ENCODE measurements at regions not wholly inside any gene's neighbourhood (a gene's known extent, or its start where the extent isn't known, plus 50 kb on each side); places are given as distances from the start of the nearest gene placed in this dataset.

GRCh38 chr2:153145470-153145978 lies 333.0 kb downstream of the RPRM start (continued):
- TF ChIP-seq REST (IDR thresholded peaks at IDR 0.05; ENCODE audit: low read depth, low read length), result no peak
- no peak for TF ChIP-seq JUND (IDR thresholded peaks at IDR 0.05)
- no peak for TF ChIP-seq ZBTB33 (IDR thresholded peaks at IDR 0.05; ENCODE audit: borderline replicate concordance, low read depth)
- TF ChIP-seq CHD2 (IDR thresholded peaks at IDR 0.05; ENCODE audit: low read length, partially characterized antibody), result no peak
- no peak for TF ChIP-seq PBX3 (IDR thresholded peaks at IDR 0.05)
- TF ChIP-seq RFX5 (IDR thresholded peaks at IDR 0.05; ENCODE audit: low read length), result no peak
- TF ChIP-seq MEF2A (IDR thresholded peaks at IDR 0.05; ENCODE audit: borderline replicate concordance, low read depth), result no peak
- no peak for TF ChIP-seq TEAD4 (IDR thresholded peaks at IDR 0.05; ENCODE audit: borderline replicate concordance, insufficient read depth)
- no peak for TF ChIP-seq ELF1 (IDR thresholded peaks at IDR 0.05)
- TF ChIP-seq MAX (IDR thresholded peaks at IDR 0.05; ENCODE audit: low read depth), result no peak
- no peak for TF ChIP-seq RAD21 (IDR thresholded peaks at IDR 0.05; ENCODE audit: low read length)
- TF ChIP-seq YY1 (IDR thresholded peaks at IDR 0.05; ENCODE audit: low read depth), result no peak

- no peak overlapping the region for H3K9ac ChIP-seq
- 0% methylated on average over 2 of the region's 2 CpGs for WGBS (ENCODE audit: low lambda C conversion rate)
- ChIA-PET POLR2A (no interaction called here), CTCF (interaction anchor here (1.1 kb wide), 1 partner anchor 10 kb away, joined by 3 read pairs; no protein-coding TSS in a partner anchor)
- no peaks in the 10 kb centered on the region for H3F3A ChIP-seq (replicated peaks; ENCODE audit: insufficient read depth)
- H3K79me2 ChIP-seq (ENCODE audit: insufficient read depth), result no peaks in the 10 kb centered on the region
- no peak overlapping the region for H3K4me2 ChIP-seq
- H3K4me3 ChIP-seq (ENCODE audit: low read depth in 2 of 2, low read length in 1 of 2), result no peak overlapping the region
- H3K36me3 ChIP-seq (replicated peaks in 1 of 2; ENCODE audit: control insufficient read depth in 1 of 2, insufficient read depth in 2 of 2, low read length in 1 of 2), result no peaks in the 10 kb centered on the region
- no peak for TF ChIP-seq JUND (IDR thresholded peaks at IDR 0.05)
- TF ChIP-seq PBX3 (IDR thresholded peaks at IDR 0.05), result no peak
- no peak for DNase-seq
- H3K4me1 ChIP-seq (ENCODE audit: control insufficient read depth in 1 of 2, insufficient read depth in 2 of 2, low read depth in 1 of 2, low read length in 1 of 2), result no peaks in the 10 kb centered on the region
- H3K27ac ChIP-seq (ENCODE audit: low read depth in 2 of 2, low read length in 1 of 2), result no peak overlapping the region
- H3K9me3 ChIP-seq, result no peaks in the 10 kb centered on the region
- H3K27me3 ChIP-seq (ENCODE audit: insufficient read depth), result no peaks in the 10 kb centered on the region; the same call in 1 of the 2 replicates
- H2AFZ ChIP-seq (ENCODE audit: low read depth), result no peak overlapping the region
- H3K9me2 ChIP-seq, result no peaks in the 10 kb centered on the region
- H4K20me1 ChIP-seq (ENCODE audit: insufficient read depth), result no peaks in the 10 kb centered on the region
Measured at GRCh38 chr2:153143540-153143939, 335.0 kb downstream of the RPRM start.
